OCI-LY1 (cell line): ENCODE measurements at regions not wholly inside any gene's neighbourhood (a gene's known extent, or its start where the extent isn't known, plus 50 kb on each side); places are given as distances from the start of the nearest gene placed in this dataset.

Source experiments
- H2AFZ ChIP-seq: fragments of 200-600 bp; sonication (generic), shearing (Covaris generic); 2 replicates; pipeline ENCODE4 v1.6.0; 2014; ENCODE audit warnings: antibody characterized with exemption, mild to moderate bottlenecking, low read length
- H3F3A ChIP-seq: fragments of 200-600 bp; sonication (generic), shearing (Covaris generic); 2 replicates; pipeline ENCODE4 v1.6.0; 2014; ENCODE audit warnings: mild to moderate bottlenecking, antibody characterized with exemption, low read length, moderate library complexity; ENCODE audit not compliant: insufficient read depth
- H3K27ac ChIP-seq: fragments of 200-600 bp; sonication (generic); 2 replicates; pipeline ENCODE4 v1.5.1; 2014; ENCODE audit warnings: low read length, mixed run types, mild to moderate bottlenecking, low read depth; ENCODE audit not compliant: poor library complexity, severe bottlenecking
- H3K27me3 ChIP-seq: fragments of 200-600 bp; sonication (generic); 2 replicates; pipeline ENCODE4 v1.6.0; 2014; ENCODE audit warnings: antibody characterized with exemption, mild to moderate bottlenecking, low read length, moderate library complexity; ENCODE audit not compliant: insufficient read depth
- H3K36me3 ChIP-seq: fragments of 200-600 bp; sonication (generic); 2 replicates; pipeline ENCODE4 v1.6.1; 2014; ENCODE audit warnings: mild to moderate bottlenecking, antibody characterized with exemption, low read length, moderate library complexity, mixed read lengths; ENCODE audit not compliant: insufficient read depth
- H3K4me1 ChIP-seq: fragments of 200-600 bp; sonication (generic); 2 replicates; pipeline ENCODE4 v1.5.1; 2014; ENCODE audit warnings: mild to moderate bottlenecking, low read length, moderate library complexity; ENCODE audit not compliant: insufficient read depth, severe bottlenecking
- H3K4me2 ChIP-seq: fragments of 200-600 bp; sonication (generic), shearing (Covaris generic); 2 replicates; pipeline ENCODE4 v1.6.1; 2014; ENCODE audit warnings: low read length
- H3K4me3 ChIP-seq: fragments of 200-600 bp; sonication (generic); 2 replicates; pipeline ENCODE4 v1.5.1; 2014; ENCODE audit warnings: low read length, low read depth, mild to moderate bottlenecking, mixed read lengths; ENCODE audit not compliant: poor library complexity, severe bottlenecking
- H3K79me2 ChIP-seq: fragments of 200-600 bp; shearing (Covaris generic); 2 replicates; pipeline ENCODE4 v1.6.1; 2016; ENCODE audit warnings: mixed run types, low read length, mixed read lengths; ENCODE audit not compliant: insufficient read depth
- H3K9ac ChIP-seq: fragments of 200-600 bp; sonication (generic), shearing (Covaris generic); 2 replicates; pipeline ENCODE4 v1.6.1; 2014; ENCODE audit warnings: mild to moderate bottlenecking, low read length, mixed read lengths
- H3K9me2 ChIP-seq: fragments of 200-600 bp; sonication (generic), shearing (Covaris generic); 2 replicates; pipeline ENCODE4 v1.6.1; 2014; ENCODE audit warnings: low read depth, mild to moderate bottlenecking, low read length, mixed read lengths
- H3K9me3 ChIP-seq: fragments of 200-600 bp; shearing (Covaris generic); 2 replicates; pipeline ENCODE4 v1.6.1; 2014; ENCODE audit warnings: low read length, mixed read lengths
- H4K20me1 ChIP-seq: fragments of 200-600 bp; sonication (generic), shearing (Covaris generic); 2 replicates; pipeline ENCODE4 v1.6.0; 2016; ENCODE audit warnings: mild to moderate bottlenecking, low read length; ENCODE audit not compliant: insufficient read depth
- CTCF ChIP-seq: fragments of 200-600 bp; sonication (generic), shearing (Covaris generic); IDR thresholded peaks from 2 replicates; pipeline ENCODE4 v1.5.1; 2017; ENCODE audit warnings: mild to moderate bottlenecking, antibody characterized with exemption, low read length, moderate library complexity, mixed read lengths
- EZH2 ChIP-seq: fragments of 200-600 bp; sonication (generic), shearing (Covaris generic); IDR thresholded peaks from 2 replicates; pipeline ENCODE4 v1.8.0; 2017; ENCODE audit warnings: borderline replicate concordance, mixed run types, mild to moderate bottlenecking, antibody characterized with exemption, low read length, moderate library complexity, mixed read lengths

GRCh38 chr7:157483971-157484410 lies 147.2 kb downstream of the DNAJB6 start:
- Histone ChIP-seq H3K4me2 (no peak overlapping the region), H3K9me3 (peaks cover 5% of the 10 kb centered on the region; the same call in 1 of the 2 replicates), H3F3A (no peaks in the 10 kb centered on the region), H4K20me1 (no peaks in the 10 kb centered on the region), H3K36me3 (no peaks in the 10 kb centered on the region), H3K4me3 (no peak overlapping the region), H3K79me2 (no peaks in the 10 kb centered on the region), H3K27ac (no peak overlapping the region), H3K27me3 (peaks cover 3% of the 10 kb centered on the region; the same call in 1 of the 2 replicates), H2AFZ (no peak overlapping the region), H3K9ac (no peak overlapping the region), H3K9me2 (no peaks in the 10 kb centered on the region), H3K4me1 (no peaks in the 10 kb centered on the region)
- no peak for TF ChIP-seq EZH2
- no peak for TF ChIP-seq CTCF

GRCh38 chr7:157484411-157485081 lies 147.7 kb downstream of the DNAJB6 start:
- Histone ChIP-seq H3K27me3 (peaks cover 3% of the 10 kb centered on the region; the same call in 1 of the 2 replicates), H3K27ac (no peak overlapping the region), H3K4me1 (no peaks in the 10 kb centered on the region), H3K79me2 (no peaks in the 10 kb centered on the region), H3K9me3 (peaks cover 5% of the 10 kb centered on the region; the same call in 1 of the 2 replicates), H3K4me2 (no peak overlapping the region), H3F3A (no peaks in the 10 kb centered on the region), H4K20me1 (no peaks in the 10 kb centered on the region), H2AFZ (no peak overlapping the region), H3K4me3 (no peak overlapping the region), H3K9me2 (no peaks in the 10 kb centered on the region), H3K9ac (no peak overlapping the region), H3K36me3 (no peaks in the 10 kb centered on the region)
- TF ChIP-seq EZH2 (no peak), CTCF (no peak)

- Histone ChIP-seq H3K9me2 (no peaks in the 10 kb centered on the region), H3K4me2 (no peak overlapping the region), H4K20me1 (no peaks in the 10 kb centered on the region), H3K4me3 (no peak overlapping the region), H2AFZ (no peak overlapping the region), H3K27ac (no peak overlapping the region), H3K4me1 (no peaks in the 10 kb centered on the region), H3K79me2 (no peaks in the 10 kb centered on the region), H3K9ac (no peak overlapping the region), H3K9me3 (peaks cover 5% of the 10 kb centered on the region; the same call in 1 of the 2 replicates), H3K36me3 (no peaks in the 10 kb centered on the region), H3K27me3 (peaks cover 3% of the 10 kb centered on the region; the same call in 1 of the 2 replicates), H3F3A (no peaks in the 10 kb centered on the region)
- TF ChIP-seq CTCF, result peak; percentile 11; the same call in 1 of the 2 replicates
- no peak for TF ChIP-seq EZH2
Measured at GRCh38 chr7:157485361-157485831, 148.6 kb downstream of the DNAJB6 start.
